HG03565 (cell line): ENCODE measurements at regions not wholly inside any gene's neighbourhood (a gene's known extent, or its start where the extent isn't known, plus 50 kb on each side); places are given as distances from the start of the nearest gene placed in this dataset.
"Not testable (repeated sequence)": the region's sequence is repeated elsewhere in the genome, so short reads cannot be mapped to it uniquely, and the experiment has no call there.

ENCODE experiments used
- ATAC-seq: cut with Tn5 transposase; IDR thresholded peaks from one replicate; pipeline ENCODE4 v1.9.1; 2021; ENCODE audit warnings: mild to moderate bottlenecking, moderate library complexity; ENCODE audit not compliant: unreplicated experiment

DNA sequence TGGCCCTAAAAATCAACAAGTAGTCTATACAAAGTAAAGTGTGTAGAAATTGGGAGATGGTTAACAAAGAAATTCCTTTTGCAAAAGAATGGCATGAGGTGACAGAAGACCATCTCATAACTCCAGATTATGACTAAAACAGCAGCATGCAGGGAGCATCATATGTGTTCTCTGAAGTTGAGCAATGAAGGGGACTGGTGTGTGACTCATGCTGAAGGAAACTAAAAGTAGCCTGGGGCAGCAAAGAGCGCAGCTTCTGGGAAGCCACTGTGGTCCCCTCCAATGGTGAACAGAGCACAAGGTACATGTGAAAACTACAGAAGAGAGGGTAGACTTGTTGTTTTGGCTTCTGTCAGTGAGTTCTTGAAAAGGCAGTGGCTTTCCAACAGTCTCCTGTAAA, 133.4 kb downstream of the MACC1 start:
- no peak for ATAC-seq

DNA sequence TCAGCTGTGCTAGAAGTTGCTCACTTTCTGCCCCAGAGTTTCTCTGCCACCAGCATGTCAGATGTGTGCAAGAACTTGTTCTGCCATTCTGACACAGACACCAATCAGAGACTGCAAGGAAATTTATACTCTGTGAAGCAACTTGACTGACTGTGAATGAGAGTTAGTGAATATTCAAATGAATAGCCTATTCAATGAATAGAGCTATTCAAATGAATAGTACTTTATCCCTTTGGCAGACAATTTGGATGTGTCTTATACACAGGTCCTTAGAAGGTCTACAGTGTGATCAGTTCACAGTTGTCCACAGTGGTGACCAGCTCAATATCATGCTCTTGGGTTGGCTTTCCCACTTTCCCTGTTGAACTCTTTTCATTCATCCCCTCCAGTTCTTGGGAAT, 138.1 kb downstream of the MACC1 start:
- no peak for ATAC-seq

DNA sequence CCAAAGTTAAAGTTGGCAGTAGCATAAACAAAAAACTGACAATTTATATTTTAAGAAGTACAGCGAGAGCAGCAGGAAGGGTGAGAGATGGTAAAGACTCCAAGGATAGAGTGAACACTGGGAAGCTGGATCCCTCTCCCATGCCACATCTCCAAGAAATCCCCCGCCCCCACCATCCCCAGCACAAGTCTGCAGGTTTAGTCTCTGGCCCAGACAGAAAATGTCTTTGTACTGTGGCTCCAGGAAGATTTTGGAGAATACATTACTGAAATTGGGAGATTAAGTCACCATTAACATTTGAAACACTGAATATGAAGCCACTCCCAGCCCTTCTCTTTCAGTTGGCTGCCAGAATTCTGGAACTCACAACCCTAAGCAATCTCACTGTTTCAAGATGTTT, 140.3 kb downstream of the MACC1 start:
- no peak for ATAC-seq

DNA sequence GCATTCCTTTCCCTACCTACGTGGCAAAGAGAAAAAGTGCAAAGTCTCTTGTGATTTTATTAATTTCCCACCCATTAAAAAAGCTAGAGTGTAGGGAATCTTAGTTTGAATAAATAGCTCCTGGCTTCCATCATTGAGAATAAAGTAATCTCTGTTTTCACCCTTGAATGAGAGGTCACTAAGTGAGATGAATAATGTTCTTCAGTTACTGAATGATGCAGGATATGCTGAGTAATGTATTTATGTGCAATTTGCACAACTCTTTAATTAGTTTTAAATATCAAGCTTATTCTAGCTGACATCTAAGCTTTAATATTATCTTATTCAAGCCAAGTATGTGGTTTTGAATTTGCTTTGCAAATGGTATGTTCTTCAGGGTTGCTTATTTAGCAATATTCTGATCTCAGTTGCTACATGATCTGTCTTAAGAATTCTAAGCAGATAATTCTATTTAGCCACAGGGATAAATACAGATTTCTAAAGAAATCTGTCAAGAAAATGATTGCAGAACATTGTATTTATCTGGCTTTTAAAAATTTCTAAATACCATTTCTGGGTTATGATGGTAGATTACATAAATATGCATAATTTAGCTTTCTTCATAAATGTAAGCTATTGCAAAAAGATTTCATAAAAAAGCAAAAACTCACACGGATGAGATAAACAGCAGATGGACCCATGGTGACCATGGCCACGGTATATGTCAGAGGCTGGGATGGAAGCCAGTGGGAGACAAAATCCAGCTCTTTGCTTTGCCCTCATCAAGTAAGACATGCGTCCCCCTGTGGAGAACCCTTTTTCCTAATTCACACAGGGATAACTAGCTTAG, 141.0 kb downstream of the MACC1 start:
- no peak for ATAC-seq

DNA sequence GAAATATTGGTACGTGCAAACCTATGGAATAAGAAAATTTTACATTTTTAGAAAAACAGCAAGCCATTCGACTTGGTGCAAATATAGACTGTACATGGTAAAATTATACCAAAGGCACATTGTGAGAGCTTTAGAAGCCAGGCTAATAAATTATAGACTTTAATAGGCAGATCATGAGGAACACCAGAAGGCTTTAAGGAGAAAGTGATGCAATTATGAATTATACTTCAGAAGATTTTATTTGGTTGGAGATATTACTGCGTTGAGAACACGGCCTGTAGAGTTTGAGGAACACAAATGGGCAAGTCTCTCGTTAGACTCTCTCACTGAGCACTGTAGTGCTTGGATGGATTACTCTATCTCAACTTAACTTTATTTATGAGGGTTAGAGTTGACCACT, 141.7 kb downstream of the MACC1 start:
- ATAC-seq = no peak

DNA sequence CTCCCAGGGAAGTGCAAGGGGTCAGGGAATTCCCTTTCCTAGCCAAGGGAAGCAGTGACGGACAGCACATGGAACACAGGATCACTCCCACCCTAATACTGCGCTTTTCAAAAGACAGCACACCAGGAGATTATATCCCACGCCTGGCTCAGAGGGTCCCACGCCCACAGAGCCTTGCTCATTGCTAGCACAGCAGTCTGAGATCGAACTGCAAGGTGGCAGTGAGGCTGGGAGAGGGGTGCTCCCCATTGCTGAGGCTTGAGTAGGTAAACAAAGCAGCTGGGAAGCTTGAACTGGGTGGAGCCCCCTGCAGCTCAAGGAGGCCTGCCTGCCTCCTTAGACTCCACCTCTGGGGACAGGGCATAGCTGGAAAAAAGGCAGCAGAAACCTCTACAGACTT, 149.2 kb downstream of the MACC1 start:
- not testable (repeated sequence) for ATAC-seq

DNA sequence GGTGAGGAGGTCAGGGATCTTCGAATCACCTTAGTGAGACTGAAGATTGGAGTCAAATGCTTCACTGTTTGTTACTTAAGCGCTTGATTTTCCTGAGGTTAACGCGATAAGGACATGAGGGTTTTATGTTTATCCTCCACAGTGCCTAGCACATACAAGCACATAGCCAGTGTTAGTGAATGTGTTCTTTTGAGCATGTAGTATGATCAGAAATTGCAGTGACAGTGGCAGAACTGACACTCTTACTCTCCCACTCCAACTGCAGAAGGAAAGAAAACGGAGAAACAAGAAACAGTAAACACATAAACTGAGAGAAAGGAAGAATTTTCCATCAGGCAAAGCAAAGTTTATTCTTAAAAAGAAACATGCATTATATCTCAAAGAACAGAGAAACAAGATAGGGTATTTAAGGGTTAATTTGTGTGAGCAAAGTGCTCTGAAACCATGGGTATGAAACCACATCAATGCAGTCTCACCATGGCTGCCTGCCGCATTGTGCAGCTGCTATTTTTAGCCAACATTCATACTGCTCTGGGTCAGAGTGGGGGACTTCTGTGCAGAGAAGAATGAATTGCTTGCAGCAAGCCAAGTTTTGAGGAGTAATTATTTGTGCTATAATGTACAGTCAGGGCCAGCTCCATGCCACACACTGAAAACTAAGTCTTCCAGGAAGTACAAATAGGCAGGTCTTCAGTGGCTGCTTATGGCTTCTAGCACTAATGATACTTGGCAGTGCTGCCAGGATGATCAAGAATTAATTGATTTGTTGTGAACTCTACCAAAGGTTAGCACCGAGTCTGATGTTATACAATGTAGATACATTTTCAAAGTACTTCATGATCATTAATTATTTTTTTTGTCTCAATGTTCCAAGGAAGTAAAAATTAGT, 152.0 kb downstream of the MACC1 start:
- peak; percentile 99 for ATAC-seq

DNA sequence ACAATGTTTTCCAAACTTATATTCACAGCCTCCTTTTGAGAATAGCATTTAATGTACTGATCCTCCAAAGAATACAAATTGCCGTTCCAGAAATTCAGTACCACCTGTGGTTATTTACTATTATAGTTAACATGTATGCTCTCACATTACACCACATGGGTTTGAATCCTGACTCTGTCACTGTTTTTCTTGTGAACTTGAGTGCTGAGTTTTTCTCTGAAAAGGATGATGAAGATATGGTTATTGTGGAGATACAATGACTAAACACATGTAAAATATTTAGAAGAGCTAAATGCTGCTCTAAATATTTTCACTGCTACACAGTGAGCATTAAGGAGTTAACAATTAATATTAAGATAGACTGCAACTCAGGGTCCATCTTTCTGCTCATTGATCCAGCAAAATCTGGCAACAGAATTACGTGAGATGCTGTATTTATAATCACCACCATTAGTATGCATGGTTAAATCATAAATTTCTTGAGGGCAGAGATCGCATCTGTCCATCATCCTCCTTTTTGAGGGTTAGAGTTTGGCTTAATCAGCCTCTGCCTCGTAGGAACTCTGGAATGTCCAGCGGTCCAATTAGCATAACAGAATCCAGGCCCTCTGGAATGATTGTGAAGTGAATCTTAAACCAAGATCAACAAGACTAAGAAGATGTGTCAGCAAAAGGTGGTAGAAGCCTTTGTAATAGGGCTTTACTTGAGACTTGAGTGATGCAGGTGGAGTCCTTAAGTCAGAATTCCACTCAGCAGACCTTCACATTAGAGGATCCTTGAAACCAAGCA, 152.8 kb downstream of the MACC1 start:
- no peak for ATAC-seq

DNA sequence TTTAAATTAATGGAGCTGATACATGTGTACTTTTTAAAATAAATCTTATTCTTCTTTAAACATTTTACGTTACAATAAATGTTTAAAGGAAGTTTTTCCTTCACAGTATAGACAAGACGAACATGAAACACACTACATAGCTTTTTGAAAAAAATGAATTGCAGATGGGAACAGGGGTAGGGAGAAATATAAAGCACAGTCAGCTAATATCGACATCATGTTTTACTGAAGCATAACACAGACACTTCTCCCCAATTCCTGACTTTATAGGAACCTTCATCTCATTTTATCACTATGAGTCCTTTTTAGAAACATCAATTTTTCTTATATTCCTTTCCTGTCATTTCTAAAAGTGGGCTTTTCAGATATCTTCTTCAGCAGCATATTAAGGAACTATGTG, 153.5 kb downstream of the MACC1 start:
- no peak for ATAC-seq

DNA sequence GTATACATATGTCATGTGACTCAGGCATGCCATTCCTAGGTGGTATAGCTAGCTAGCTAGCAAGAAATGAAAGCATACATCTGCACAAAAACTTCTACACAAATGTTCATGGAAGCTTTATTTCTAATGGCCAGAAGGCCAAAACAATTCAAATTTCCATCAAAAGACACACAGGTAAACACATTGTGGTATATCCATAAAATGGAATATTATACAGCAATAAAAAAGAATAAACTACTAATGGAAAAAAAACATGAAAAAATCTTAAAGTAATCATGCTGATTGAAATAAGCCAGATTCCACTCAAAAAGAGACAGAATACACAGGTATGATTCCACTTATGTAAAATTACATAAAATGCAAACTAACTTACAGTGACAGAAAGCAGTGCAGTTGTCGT, 154.3 kb downstream of the MACC1 start:
- no peak for ATAC-seq

DNA sequence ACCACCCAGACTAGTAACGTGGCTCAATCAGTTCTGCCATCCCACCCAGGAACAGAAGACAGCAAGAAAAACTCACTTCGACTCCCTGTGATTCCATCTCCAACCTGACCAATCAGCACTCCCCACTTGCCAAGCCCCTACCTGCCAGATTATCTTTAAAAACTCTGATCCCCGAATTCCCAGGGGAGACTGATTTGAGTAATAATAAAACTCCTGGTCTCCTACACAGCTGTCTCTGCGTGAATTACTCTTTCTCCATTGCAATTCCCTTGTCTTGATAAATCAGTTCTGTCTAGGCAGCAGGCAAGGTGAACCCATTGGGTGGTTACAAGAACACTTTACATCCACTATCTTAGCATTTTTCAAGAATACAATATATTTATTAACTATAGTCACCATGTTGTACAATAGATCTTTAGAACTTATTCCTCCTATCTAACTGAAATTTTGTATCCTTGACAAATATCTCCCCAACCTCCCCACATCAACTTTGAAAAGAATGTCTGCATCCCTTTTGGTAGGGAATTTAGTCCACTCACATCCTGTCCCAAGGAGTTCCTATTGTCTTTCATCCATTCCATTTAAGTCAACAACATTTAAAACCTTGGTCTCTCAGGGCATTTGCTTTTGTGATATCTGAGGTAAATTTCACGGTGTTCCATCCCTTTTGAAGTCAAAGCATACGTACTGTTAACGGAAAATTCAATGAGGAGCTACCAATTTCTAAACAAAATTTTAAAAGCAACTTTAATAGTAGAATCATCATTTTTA, 163.7 kb downstream of the MACC1 start:
- no peak for ATAC-seq

DNA sequence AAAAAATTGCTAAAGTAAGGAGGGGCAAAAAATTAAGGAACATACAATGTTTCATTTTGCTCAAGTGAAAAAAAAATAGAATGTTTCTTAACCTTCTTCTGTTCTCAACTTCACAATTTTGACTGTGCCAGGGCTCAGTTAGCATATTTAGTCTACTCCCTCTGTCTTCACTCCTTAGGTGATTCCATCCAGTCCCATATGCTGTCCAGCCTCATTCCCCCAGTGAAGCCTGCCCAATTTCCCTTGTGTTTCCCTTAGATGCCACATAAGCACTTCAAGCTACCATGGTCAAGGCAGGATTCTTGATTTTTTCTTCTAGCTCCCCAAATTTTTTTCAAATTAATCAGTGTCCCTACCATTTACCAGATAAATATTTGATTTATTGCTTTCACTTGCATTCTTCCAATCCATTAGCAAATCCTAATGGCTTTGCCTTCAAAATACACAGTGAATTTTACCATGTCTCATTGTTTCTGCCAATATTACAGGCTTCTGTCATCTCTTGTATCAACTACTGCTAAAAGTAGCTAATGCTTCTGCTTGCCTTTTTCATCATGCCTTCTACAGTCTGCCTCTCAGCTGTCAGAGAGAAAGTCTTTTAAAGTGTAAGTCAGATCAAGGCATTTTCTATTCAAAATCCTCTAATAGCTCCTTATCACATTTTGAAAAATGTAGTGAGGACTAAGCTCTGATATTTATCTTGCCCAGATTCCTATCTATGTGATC, 166.8 kb downstream of the MACC1 start:
- no peak for ATAC-seq

DNA sequence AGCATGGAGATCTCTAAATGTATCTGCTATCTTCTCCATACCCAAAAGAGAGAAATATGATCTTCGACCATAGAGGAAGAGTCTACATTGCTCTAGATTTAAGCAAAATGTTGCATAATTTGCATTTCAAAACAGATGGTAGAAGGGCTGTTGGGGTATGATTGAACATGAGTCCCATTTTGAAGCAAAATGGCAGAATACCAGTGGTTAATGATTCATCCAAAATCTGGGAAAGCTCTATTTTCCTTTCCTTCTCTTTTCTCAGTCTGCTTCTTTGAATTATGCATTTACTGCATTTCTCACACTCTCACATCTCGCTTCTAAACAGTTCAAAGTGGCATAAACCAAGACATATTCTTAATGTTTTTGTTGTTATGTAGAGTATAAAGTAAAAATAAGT, 178.5 kb downstream of the MACC1 start:
- ATAC-seq = no peak

DNA sequence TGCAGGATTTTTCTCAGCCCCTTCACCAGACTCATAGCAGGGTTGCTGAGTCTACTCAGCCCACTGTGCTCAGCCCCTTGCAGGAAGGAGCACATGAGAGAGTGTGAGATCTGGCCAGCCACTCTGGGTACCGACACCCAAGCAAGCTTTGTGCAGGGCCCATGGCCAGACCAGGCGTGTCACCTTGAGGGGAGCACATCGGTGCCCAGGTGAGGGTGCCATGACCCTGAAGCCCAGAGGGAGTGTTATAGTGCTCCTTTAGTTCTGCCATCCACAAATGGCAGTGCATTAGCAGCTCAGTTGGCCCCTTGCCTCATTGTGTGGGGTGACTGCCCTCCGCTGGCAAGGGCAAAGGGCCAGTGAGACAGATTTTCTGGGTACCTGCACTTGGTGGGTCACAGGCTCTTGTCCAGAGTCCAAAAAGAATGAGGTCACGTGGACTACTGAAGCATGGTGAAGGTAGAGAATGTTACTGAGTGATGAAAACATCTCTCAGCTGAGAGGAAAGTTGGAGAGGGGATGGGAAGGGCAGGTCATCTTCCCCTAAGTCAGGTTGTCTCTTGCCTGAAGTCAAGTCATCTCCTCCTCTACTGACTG, 181.8 kb downstream of the MACC1 start:
- ATAC-seq = no peak

DNA sequence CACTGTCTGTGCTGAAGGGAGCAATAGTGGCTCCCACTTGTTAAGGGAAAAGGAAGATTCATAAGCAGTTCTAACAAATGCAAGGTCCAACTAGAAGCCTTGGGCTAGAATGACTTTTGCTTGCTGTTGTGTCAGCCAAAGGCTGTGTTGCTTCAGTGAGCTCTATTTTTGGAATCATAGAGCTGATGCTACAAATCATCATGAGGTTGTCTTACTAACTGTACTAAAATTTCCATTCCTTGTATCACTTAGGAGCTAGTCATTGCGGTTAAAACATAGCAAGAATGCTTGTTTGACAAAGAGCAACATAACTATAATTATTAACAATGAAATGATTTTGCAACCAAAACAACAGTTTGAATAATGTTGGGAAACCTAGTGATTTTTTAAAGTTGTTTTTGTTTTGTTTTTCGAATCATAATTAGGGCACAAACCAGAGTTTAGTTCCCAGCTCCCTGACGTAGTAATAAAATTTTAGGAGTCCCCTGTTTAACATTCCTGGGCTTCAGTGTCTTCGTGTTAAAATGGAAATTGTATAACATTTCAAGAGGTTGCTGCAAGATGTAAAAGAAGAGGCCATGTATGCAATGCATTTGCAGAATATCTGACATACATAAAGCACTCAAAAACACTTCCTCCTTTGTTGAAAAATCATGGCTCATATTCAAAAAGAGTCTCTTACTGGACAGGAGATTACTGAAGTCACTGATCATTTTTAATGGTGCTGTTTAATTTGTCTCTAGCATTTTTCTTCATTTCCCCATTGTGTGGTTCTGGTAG, 183.4 kb downstream of the MACC1 start:
- no peak for ATAC-seq

DNA sequence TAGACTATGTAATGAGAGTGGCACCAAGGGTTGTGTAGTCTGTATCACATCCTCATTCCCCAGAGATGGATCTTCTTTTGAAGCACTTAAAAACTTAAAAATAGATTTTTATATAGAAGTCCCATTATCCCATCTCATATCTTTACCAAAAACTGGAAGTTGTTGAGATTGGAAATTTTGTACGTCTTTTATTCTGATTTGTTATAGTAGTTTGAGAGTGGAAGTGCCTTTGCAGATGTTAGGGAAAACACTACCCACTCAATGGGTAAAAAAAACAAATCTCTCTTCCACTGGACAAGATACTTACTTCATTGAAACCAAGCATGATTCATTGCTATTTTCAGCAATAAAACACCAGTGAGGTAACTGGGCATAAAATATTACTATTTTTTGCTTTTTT, 184.4 kb downstream of the MACC1 start:
- no peak for ATAC-seq

DNA sequence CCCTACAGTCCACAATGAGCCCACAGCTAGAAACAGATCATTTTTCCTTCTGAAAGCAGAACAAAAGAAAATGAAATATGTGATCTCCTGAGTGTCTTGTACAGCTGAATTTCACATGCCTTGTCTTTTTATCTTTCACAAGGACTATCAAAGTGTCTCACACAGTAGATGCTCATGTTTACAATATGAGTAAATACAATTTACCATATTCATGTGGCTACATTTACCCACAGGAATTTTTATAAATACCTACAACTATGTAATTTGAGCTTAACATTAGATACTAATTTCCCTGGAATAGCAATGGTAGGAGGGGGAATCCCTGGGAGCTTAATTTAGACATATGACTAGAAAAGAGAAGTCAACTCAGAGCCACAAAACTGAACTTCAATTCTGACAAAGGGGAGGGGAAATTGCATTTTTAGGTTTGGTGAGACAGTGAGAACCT, 186.2 kb downstream of the MACC1 start:
- ATAC-seq = peak; percentile 46

DNA sequence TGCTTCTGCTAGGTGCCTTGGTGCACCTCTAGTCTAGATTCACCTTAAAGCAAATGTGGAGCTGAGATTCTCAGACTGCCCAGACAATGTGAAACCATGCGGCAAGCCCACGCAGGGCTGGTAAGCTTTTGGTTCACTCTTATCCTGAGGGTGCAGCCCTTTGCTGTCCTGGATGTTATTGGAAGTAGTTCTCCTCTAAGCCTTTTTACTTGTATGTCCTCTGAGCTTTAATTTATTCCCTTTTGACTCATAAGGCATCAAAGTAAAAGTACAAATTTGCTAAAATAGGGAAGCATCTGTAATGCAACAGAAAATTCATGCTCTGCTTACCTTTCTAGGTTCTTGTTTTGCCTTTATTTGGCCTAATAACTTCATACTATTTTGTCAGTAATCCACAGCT, 186.8 kb downstream of the MACC1 start:
- peak; percentile 72 for ATAC-seq

DNA sequence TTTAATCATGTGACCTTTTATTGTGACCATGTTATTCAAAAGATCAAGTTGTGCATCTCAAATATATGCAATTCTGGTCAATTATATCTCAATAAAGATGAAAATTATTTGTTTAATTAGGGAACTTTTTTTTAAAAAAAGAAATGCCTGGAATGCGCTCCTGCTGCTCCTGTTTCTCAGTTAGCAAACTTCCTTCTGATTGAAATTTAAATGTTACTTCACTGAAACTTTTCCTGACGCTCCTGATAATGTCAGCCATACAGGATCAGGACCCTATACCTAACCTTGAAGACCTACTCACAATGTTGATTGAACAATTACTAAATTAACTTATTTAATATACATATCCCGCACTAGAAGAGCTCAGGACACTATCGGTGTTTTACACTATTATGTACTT, 190.4 kb downstream of the MACC1 start:
- ATAC-seq = no peak
